Posterior vena cava (tissue), 2 donors: ENCODE measurements at regions not wholly inside any gene's neighbourhood (a gene's known extent, or its start where the extent isn't known, plus 50 kb on each side); places are given as distances from the start of the nearest gene placed in this dataset.
A peak's percentile ranks its signal among the peaks of the same experiment; 100 is the strongest.

Source experiments
- DNase-seq: peaks from one replicate; pipeline ENCODE4 v3.0.0-alpha.2; 2020; ENCODE audit warnings: low spot score
- intact Hi-C, 2 donors: fragments of 100-400 bp; cut with DNase I; formaldehyde crosslinking; loops; one replicate each; pipeline versions ENCODE4 v1.14.1 to v1.14.2; 2022 to 2023
- donor health status: DM: yes; HTN: yes; CAD: no.
- donor health status: DM: yes; HTN: yes; CAD: no.

- intact Hi-C loops: no loop called here
- DNase-seq: no peak
Observed at GRCh38 chr6:21895555-21895954, 302.0 kb downstream of the SOX4 start.

GRCh38 chr6:21898107-21898796, 304.7 kb downstream of the SOX4 start:
- DNase-seq: no peak
- intact Hi-C loops: no loop called here

DNA sequence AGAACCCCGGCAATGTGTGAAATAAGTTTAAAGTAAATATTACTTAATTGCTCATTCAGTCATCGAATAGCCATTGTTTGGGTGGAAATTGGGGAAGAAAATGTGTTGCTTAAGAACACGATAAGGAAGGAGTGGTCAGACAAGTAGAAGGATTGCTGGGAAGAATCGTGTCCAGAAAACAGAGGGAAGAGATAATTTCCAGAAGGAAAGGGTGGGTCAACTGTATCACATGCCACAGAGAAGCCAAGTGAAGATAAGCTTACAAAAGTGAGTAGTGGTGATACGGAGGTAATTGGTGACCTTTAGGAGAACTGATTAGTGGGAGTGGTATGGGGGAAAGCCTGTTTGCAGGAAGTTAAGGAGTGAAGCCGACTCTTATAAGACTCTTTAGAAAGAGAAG, 306.2 kb downstream of the SOX4 start:
- intact Hi-C loops: no loop called here
- DNase-seq: no peak

DNA sequence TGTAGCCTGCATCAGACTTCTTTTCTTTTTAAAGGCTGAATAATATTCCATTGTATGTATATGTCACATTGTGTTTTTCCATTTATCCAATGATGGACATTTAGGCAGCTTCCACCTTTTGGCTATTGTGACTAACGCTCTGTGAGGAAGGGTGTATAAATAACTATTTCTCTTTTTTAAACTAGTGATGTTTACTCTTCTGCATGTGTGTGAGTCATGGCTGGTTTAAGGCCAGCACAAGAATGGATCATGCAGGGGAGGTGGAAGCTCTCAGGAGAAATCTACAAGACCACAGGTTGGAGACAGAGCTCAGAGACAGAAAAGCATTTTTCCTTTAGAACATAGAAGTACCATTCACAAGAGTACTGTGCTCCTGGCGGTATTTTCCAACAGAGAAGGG, 307.2 kb downstream of the SOX4 start:
- intact Hi-C loops: no loop called here

DNA sequence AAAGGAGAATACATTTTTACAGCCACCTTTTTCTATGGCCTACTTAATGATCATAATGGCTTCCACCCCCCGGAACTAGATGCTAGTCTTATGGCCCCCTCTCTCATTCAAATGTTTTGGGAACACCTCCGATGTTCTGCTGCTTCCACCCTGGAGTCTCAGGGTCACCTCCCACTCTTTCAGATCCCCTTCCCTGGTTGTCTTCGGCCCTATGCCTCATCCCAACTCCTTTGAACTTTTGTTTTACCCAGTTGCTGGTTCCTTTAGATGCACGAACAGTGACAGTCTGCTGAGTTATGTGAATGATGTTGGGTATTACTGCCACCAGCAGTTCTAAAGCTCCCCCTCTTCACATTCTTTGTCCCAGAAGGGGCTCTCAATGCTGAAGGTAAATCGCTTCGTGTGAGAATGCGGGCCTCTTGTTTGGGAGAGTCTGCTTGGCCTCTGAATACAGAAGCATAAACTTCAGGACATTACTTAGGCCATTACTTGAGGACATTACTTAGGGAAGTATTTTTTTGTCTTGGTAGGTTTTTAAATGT, 309.1 kb downstream of the SOX4 start:
- no peak for DNase-seq
- intact Hi-C loops: no loop called here

More for the DNA sequence above, 307.2 kb downstream of the SOX4 start:
- no peak for DNase-seq

DNA sequence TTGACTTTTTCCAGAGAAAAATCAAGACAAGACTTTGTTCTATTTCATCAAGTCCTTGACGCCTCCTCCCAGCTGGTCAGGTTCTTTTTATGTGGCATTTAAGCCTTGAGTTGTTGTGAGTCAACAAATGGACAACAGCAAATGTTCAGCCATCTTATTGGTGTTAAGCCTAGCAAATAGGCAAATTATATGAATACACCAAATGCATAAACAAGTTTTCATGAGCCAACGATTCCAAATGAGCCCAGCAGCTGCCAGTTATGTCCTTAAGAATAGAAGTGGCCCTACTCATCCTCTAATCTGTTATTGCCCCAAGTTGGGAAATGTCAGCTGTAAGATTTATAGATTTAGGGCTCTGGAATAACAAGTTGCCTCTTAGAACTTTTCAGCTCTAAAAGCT, 312.0 kb downstream of the SOX4 start:
- DNase-seq: no peak
- intact Hi-C loops: no loop called here

GRCh38 chr6:21906826-21907225, 313.3 kb downstream of the SOX4 start:
- DNase-seq: no peak
- intact Hi-C loops: no loop called here

- intact Hi-C loops: no loop called here
- DNase-seq: no peak
Observed at GRCh38 chr6:21907291-21907690, 313.7 kb downstream of the SOX4 start.

GRCh38 chr6:21908161-21908848, 314.8 kb downstream of the SOX4 start:
- DNase-seq: no peak
- intact Hi-C loops: no loop called here

- intact Hi-C loops: no loop called here
- no peak for DNase-seq
Observed at GRCh38 chr6:21909321-21909720, 315.8 kb downstream of the SOX4 start.

GRCh38 chr6:21911208-21911607, 317.7 kb downstream of the SOX4 start:
- intact Hi-C loops: no loop called here
- no peak for DNase-seq

- DNase-seq: no peak
- intact Hi-C loops: no loop called here
Observed at GRCh38 chr6:21912151-21912832, 318.7 kb downstream of the SOX4 start.

GRCh38 chr6:21914121-21914973, 320.8 kb downstream of the SOX4 start:
- intact Hi-C loops: no loop called here
- peak; percentile 91 for DNase-seq

DNA sequence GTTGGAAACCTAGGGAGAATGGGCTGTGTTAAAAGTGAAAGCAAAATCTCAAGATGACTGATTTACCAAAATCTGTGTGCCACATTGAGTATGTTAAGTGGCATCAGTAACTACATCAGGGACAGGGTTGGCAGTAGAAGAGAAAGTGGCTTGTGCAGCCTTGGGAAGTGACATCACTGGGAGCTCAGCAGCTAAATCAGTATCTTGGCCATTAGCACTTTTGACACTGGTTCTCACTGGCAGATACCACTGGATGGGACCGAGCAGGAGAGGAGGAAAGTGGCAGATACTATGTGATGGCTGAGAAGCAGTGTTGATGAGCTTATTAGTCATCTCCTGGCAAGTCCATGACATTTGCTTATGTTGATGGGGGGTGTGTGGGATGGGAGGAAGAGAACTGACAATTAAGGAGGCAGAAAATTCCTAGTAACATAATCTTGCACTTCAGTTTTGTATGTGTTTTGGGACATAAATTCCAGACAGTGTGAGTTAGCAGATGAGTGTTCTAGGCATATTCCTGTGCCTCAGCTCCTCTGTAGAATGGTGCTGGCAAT, 322.2 kb downstream of the SOX4 start:
- intact Hi-C loops: no loop called here
- DNase-seq: no peak

DNA sequence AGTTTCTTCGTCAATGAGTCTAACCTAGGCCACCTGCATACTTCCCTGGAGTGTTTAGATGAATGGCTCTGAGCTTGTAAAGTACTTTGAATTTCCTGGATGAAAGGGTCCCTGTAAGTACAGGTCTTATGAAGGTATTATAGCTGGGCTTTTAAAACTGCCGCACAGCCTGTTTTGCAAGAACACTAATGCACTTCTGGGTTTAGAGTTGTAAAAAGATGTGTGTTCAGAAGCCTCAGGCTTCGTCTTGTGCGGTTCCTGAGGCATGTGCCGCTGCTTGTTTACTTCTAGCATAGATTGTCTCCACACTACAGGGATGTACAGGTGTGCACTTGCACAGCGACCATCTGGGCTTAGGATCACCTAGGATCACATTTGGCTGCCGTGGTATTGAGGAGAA, 324.5 kb downstream of the SOX4 start:
- DNase-seq: no peak
- intact Hi-C loops: no loop called here

DNA sequence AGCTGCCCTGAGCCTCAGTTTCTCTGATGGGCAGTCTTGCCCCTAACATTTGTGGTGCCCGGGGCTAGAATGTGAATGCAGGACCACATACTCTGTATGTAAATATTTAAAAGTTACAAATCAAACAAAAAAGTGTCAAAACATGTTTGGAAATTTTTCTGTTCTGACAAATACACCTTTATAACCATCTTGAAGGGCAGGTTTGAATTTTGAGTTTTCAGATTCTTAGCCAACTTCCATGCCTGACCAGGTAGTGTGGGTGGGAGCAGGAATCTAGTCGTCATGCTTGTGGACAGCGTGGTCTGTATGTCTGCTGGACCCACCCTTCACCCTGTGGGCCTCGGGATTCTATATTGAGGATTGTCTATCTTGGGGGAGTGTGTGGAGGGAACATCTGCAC, 325.1 kb downstream of the SOX4 start:
- intact Hi-C loops: no loop called here
- DNase-seq: no peak

GRCh38 chr6:21922086-21922485, 328.5 kb downstream of the SOX4 start:
- no peak for DNase-seq
- intact Hi-C loops: no loop called here

GRCh38 chr6:21924002-21924401, 330.5 kb downstream of the SOX4 start:
- intact Hi-C loops: no loop called here

DNA sequence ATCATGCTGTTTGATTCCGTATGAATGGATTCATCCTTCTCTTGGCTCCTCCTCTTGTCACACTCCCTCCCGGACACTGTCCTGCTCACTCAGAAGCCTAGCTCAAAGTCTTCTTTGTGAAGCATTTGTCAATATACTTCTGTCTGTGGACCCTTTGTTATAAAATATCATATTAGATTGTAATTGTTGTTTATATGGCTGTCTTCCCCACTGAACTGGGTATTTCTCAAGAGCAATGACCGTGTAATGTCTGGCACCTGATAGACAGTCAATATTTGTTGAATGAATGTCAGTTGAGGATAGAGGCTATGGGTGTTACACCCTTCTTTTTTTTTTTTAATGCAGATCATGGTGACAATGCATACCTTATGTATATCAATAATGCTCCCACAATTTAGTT, 335.3 kb downstream of the SOX4 start:
- intact Hi-C loops: no loop called here
- DNase-seq: no peak

More at GRCh38 chr6:21924002-21924401, 330.5 kb downstream of the SOX4 start:
- no peak for DNase-seq
